ENCODE measurements at regions not wholly inside any gene's neighbourhood (a gene's known extent, or its start where the extent isn't known, plus 50 kb on each side); places are given as distances from the start of the nearest gene placed in this dataset.
A peak's percentile ranks its signal among the peaks of the same experiment; 100 is the strongest.
"Not testable (repeated sequence)": the region's sequence is repeated elsewhere in the genome, so short reads cannot be mapped to it uniquely, and the experiment has no call there.

- no peak for DNase-seq
Observed at GRCh38 chr6:93081901-93082300, 337.5 kb downstream of the EPHA7 start.

- DNase-seq: no peak
Observed at GRCh38 chr6:93079061-93079460, 340.3 kb downstream of the EPHA7 start.

GRCh38 chr6:93073811-93074210 is 345.5 kb downstream of the EPHA7 start:
- no peak for DNase-seq

GRCh38 chr6:93069856-93070255 is 349.5 kb downstream of the EPHA7 start:
- no peak for DNase-seq

GRCh38 chr6:93059911-93060310 is 359.4 kb downstream of the EPHA7 start:
- DNase-seq: no peak

- no peak for DNase-seq
Observed at GRCh38 chr6:93057584-93057983, 361.8 kb downstream of the EPHA7 start.

GRCh38 chr6:93048381-93048780 is 371.0 kb downstream of the EPHA7 start:
- DNase-seq: no peak

GRCh38 chr6:93047033-93047432 is 372.3 kb downstream of the EPHA7 start:
- no peak for DNase-seq

GRCh38 chr6:93045156-93045555 is 374.2 kb downstream of the EPHA7 start:
- DNase-seq: no peak

GRCh38 chr6:93040375-93040774 is 379.0 kb downstream of the EPHA7 start:
- peak; percentile 6 for DNase-seq

GRCh38 chr6:93036835-93037234 is 382.5 kb downstream of the EPHA7 start:
- no peak for DNase-seq

- no peak for DNase-seq
Observed at GRCh38 chr6:93035756-93036155, 383.6 kb downstream of the EPHA7 start.

- DNase-seq: no peak
Observed at GRCh38 chr6:93021235-93021915, 398.0 kb downstream of the EPHA7 start.

- no peak for DNase-seq
Observed at GRCh38 chr6:93017626-93018025, 401.7 kb downstream of the EPHA7 start.

GRCh38 chr6:93017213-93017612 is 402.1 kb downstream of the EPHA7 start:
- no peak for DNase-seq

GRCh38 chr6:93013054-93013453 is 406.3 kb downstream of the EPHA7 start:
- DNase-seq: no peak

- DNase-seq: no peak
Observed at GRCh38 chr6:93008375-93008774, 411.0 kb downstream of the EPHA7 start.

- no peak for DNase-seq
Observed at GRCh38 chr6:92989656-92990055, 429.7 kb downstream of the EPHA7 start.

GRCh38 chr6:92979281-92979680 is 440.1 kb downstream of the EPHA7 start:
- DNase-seq: no peak

GRCh38 chr6:92977018-92977417 is 442.3 kb downstream of the EPHA7 start:
- no peak for DNase-seq

- no peak for DNase-seq
Observed at GRCh38 chr6:92967362-92967761, 452.0 kb downstream of the EPHA7 start.

GRCh38 chr6:92962846-92963245 is 456.5 kb downstream of the EPHA7 start:
- no peak for DNase-seq

- DNase-seq: not testable (repeated sequence)
Observed at GRCh38 chr6:92952111-92952510, 467.2 kb downstream of the EPHA7 start.

- no peak for DNase-seq
Observed at GRCh38 chr6:92945799-92946198, 473.6 kb downstream of the EPHA7 start.

GRCh38 chr6:92944132-92944531 is 475.2 kb downstream of the EPHA7 start:
- DNase-seq: no peak
